ENCODE measurements at regions not wholly inside any gene's neighbourhood (a gene's known extent, or its start where the extent isn't known, plus 50 kb on each side); places are given as distances from the start of the nearest gene placed in this dataset.

DNA sequence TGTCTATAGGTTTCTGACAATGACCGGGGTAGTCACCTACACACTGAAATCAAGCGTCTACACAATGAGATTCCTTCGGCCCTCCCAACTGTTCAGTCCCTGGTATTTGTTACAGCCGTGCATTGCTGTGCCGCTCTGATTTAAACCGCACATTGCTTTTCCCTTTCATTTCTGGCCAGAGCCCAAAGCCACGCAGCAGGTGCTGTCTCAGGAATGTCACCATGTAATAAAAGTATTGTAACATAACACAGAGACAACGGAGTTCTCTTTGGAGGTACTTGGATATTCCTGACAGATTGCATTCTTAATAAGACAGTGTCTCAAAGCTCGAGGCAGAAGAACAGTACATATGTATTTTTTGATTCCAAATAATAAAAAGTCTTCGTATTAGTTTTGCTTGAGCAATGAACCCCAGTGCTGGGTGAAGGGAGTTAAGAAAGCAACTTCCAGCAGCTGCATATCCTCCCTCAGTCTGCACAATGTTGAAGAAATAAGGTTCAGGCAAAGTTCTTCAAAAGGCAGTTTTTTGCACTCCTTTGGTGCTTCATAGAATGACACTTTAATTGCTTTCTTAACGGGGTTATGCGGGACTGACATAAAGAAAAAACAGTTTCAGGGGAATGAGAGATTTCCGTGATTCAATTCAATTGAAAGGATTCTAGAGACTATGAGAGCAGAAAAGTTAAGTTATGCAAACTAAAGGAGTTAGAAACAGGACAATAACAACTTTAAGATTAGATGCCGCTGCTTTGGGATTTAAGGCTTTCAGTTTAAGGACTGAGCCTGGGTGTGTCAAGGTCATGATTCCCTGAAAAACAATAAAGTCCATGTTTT, 288.7 kb upstream of the FLRT2 start:
- TF ChIP-seq ELF4 (IDR thresholded peaks at IDR 0.05) (no peak), SP1 (IDR thresholded peaks at IDR 0.05) (no peak), SUZ12 (IDR thresholded peaks at IDR 0.05) (no peak), LEF1 (IDR thresholded peaks at IDR 0.05; ENCODE audit: borderline replicate concordance) (no peak), FOXA1 (IDR thresholded peaks at IDR 0.05) (no peak), FOXM1 (IDR thresholded peaks at IDR 0.05; ENCODE audit: borderline replicate concordance) (no peak), FOXK2 (IDR thresholded peaks at IDR 0.05) (no peak), ARNT (IDR thresholded peaks at IDR 0.05) (no peak), L3MBTL2 (conservative IDR thresholded peaks at IDR 0.05) (no peak), ZNF384 (IDR thresholded peaks at IDR 0.05) (no peak)
- TF ChIP-seq, protein P1, sequence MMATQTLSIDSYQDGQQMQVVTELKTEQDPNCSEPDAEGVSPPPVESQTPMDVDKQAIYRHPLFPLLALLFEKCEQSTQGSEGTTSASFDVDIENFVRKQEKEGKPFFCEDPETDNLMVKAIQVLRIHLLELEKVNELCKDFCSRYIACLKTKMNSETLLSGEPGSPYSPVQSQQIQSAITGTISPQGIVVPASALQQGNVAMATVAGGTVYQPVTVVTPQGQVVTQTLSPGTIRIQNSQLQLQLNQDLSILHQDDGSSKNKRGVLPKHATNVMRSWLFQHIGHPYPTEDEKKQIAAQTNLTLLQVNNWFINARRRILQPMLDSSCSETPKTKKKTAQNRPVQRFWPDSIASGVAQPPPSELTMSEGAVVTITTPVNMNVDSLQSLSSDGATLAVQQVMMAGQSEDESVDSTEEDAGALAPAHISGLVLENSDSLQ (IDR thresholded peaks at IDR 0.05): no peak
